ENCODE measurements at regions not wholly inside any gene's neighbourhood (a gene's known extent, or its start where the extent isn't known, plus 50 kb on each side); places are given as distances from the start of the nearest gene placed in this dataset.
A peak's percentile ranks its signal among the peaks of the same experiment; 100 is the strongest.

DNA sequence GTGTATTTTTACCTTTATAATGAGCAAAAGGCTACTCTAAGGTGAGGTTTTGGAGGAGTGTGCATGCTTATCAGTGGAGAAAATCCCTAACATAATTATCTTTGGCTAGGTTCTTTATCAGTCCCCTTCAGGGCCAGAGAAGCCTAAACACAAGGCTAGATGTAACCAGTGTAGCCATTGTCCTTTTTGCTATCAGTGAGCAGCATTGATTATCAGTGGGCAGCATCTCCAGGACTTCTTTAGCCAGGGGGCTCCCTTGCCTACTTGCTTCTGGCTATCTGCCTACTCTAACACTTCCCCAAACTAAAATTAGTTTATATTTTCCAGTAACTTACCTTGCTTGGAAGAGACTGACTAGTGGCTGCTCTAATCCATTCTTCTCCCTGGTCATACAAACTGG lies 595.6 kb downstream of the TRAM1L1 start:
- peak overlapping the region; percentile 23 for H3K4me3 ChIP-seq (ENCODE audit: low read length)
- Mint-ChIP-seq H3K4me1 (peaks cover 3% of the 10 kb centered on the region), H3K36me3 (ENCODE audit: low read depth) (no peaks in the 10 kb centered on the region), H3K4me3 (no peak overlapping the region), H3K27ac (no peak overlapping the region), H3K9me3 (no peaks in the 10 kb centered on the region), H3K27me3 (ENCODE audit: insufficient read depth) (no peaks in the 10 kb centered on the region)
- no peaks in the 10 kb centered on the region for H3K36me3 ChIP-seq (ENCODE audit: control insufficient read depth, insufficient read depth, low read length)
- TF ChIP-seq, protein P1, sequence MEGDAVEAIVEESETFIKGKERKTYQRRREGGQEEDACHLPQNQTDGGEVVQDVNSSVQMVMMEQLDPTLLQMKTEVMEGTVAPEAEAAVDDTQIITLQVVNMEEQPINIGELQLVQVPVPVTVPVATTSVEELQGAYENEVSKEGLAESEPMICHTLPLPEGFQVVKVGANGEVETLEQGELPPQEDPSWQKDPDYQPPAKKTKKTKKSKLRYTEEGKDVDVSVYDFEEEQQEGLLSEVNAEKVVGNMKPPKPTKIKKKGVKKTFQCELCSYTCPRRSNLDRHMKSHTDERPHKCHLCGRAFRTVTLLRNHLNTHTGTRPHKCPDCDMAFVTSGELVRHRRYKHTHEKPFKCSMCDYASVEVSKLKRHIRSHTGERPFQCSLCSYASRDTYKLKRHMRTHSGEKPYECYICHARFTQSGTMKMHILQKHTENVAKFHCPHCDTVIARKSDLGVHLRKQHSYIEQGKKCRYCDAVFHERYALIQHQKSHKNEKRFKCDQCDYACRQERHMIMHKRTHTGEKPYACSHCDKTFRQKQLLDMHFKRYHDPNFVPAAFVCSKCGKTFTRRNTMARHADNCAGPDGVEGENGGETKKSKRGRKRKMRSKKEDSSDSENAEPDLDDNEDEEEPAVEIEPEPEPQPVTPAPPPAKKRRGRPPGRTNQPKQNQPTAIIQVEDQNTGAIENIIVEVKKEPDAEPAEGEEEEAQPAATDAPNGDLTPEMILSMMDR (conservative IDR thresholded peaks at IDR 0.05), result no peak
- H3K27ac ChIP-seq (ENCODE audit: low read depth, low read length), result no peak overlapping the region
- H3K9me3 ChIP-seq (ENCODE audit: control insufficient read depth, low read length), result no peaks in the 10 kb centered on the region
- DNase-seq, result no peak
- no peaks in the 10 kb centered on the region for H3K27me3 ChIP-seq (ENCODE audit: control insufficient read depth, insufficient read depth, low read length, poor library complexity, severe bottlenecking)
- H3K9ac ChIP-seq (ENCODE audit: extremely low read depth, low read length, poor library complexity, severe bottlenecking), result no peak overlapping the region
- H3K4me1 ChIP-seq (ENCODE audit: control insufficient read depth, insufficient read depth, low read length), result no peaks in the 10 kb centered on the region

DNA sequence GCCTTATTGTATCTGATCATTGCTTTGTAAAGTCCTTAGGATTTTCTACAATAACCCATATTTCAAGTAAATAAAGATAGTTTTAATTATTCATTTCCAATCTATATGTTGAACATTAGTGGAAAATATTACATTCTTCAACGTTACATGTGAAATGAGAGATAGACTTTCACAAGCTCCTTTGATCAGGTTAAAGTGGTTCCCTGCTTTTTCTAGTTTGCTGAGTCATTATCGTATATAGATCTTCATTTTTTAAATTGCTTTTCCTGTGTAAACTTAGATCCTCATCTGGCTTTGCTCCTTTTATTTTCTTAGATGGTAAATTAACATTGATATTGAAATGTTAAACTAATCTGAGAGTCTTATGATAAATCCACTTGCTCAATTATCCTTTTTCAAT lies 599.0 kb downstream of the TRAM1L1 start:
- no peak for DNase-seq
- Histone ChIP-seq H3K9me3 (ENCODE audit: control insufficient read depth, low read length) (no peaks in the 10 kb centered on the region), H3K9ac (ENCODE audit: extremely low read depth, low read length, poor library complexity, severe bottlenecking) (no peak overlapping the region), H3K4me3 (ENCODE audit: low read length) (no peak overlapping the region), H3K27ac (ENCODE audit: low read depth, low read length) (no peak overlapping the region), H3K27me3 (ENCODE audit: control insufficient read depth, insufficient read depth, low read length, poor library complexity, severe bottlenecking) (no peaks in the 10 kb centered on the region), H3K4me1 (ENCODE audit: control insufficient read depth, insufficient read depth, low read length) (no peaks in the 10 kb centered on the region), H3K36me3 (ENCODE audit: control insufficient read depth, insufficient read depth, low read length) (no peaks in the 10 kb centered on the region)
- TF ChIP-seq, protein P1 (conservative IDR thresholded peaks at IDR 0.05), result no peak
- H3K27ac Mint-ChIP-seq, result no peak overlapping the region
- H3K9me3 Mint-ChIP-seq, result no peaks in the 10 kb centered on the region
- H3K4me3 Mint-ChIP-seq, result no peak overlapping the region
- H3K27me3 Mint-ChIP-seq (ENCODE audit: insufficient read depth), result no peaks in the 10 kb centered on the region
- peaks cover 3% of the 10 kb centered on the region for H3K4me1 Mint-ChIP-seq
- no peaks in the 10 kb centered on the region for H3K36me3 Mint-ChIP-seq (ENCODE audit: low read depth)
- WGBS, 2 experiments (ENCODE audit: insufficient coverage in 1 of 2, insufficient read length in 1 of 2), result 96% methylated on average over 2 of the region's 2 CpGs; no CpG with 5 or more reads in 1 of the 2 experiments

DNA sequence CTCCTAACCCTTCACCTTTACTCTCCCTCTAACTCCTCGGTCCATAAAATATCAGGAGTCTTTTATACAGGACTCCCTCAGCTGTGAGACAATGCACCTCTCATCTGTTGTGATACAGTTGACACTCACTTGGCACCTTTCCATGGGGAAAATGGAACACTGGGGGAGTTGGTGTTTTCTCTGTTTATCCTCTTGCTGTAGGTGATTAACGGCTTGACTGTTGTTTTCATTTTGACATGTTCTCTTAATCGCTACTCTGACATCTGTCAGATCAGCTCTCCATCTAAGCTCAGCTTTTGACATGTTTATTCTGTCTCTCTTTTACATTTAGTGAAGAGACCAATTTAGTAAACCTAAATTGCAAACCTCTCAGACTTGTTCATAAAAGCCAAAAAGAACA lies 604.8 kb downstream of the TRAM1L1 start:
- Histone ChIP-seq H3K4me3 (ENCODE audit: low read length) (no peak overlapping the region), H3K27me3 (ENCODE audit: control insufficient read depth, insufficient read depth, low read length, poor library complexity, severe bottlenecking) (no peaks in the 10 kb centered on the region), H3K36me3 (ENCODE audit: control insufficient read depth, insufficient read depth, low read length) (no peaks in the 10 kb centered on the region), H3K9me3 (ENCODE audit: control insufficient read depth, low read length) (peaks cover 5% of the 10 kb centered on the region), H3K27ac (ENCODE audit: low read depth, low read length) (no peak overlapping the region), H3K4me1 (ENCODE audit: control insufficient read depth, insufficient read depth, low read length) (no peaks in the 10 kb centered on the region), H3K9ac (ENCODE audit: extremely low read depth, low read length, poor library complexity, severe bottlenecking) (no peak overlapping the region)
- Mint-ChIP-seq H3K4me1 (peaks cover 7% of the 10 kb centered on the region), H3K9me3 (peaks cover 8% of the 10 kb centered on the region), H3K36me3 (ENCODE audit: low read depth) (no peaks in the 10 kb centered on the region), H3K27me3 (ENCODE audit: insufficient read depth) (no peaks in the 10 kb centered on the region), H3K27ac (no peak overlapping the region), H3K4me3 (no peak overlapping the region)
- WGBS, 2 experiments (ENCODE audit: insufficient coverage in 1 of 2, insufficient read length in 1 of 2), result 82 to 100% methylated on average over 1 to 3 of the region's 3 CpGs
- TF ChIP-seq, protein P1 (conservative IDR thresholded peaks at IDR 0.05), result no peak
- DNase-seq, result no peak

Measured in endodermal cell (in vitro differentiated cells).